Activated CD4-positive, CD25-positive, alpha-beta regulatory T cell treated with anti-CD3 and anti-CD28 coated beads, Interleukin-2, amount 50 U/mL, for 24 hours (primary cell): ENCODE measurements at regions not wholly inside any gene's neighbourhood (a gene's known extent, or its start where the extent isn't known, plus 50 kb on each side); places are given as distances from the start of the nearest gene placed in this dataset.
"Not testable (repeated sequence)": the region's sequence is repeated elsewhere in the genome, so short reads cannot be mapped to it uniquely, and the experiment has no call there.

Experiments used
- ATAC-seq, 2 donors: fragments of 150-1000 bp; cut with Tn5 transposase; one replicate each; pipeline ENCODE4 v1.10.0; 2021; ENCODE audit warnings: mild to moderate bottlenecking in 1 of 2, moderate library complexity in 1 of 2

- ATAC-seq = not testable (repeated sequence)
These were observed 635.0 kb downstream of the C12orf50 start for GRCh38 chr12:87394168-87394567.

- ATAC-seq = no peak
These were observed 640.8 kb downstream of the C12orf50 start for GRCh38 chr12:87388376-87388775.

- ATAC-seq = no peak
These were observed 643.9 kb downstream of the C12orf50 start for GRCh38 chr12:87385322-87385721.

- ATAC-seq = no peak
These were observed 645.0 kb downstream of the C12orf50 start for GRCh38 chr12:87384226-87384625.

- ATAC-seq = no peak
These were observed 645.5 kb downstream of the C12orf50 start for GRCh38 chr12:87383680-87384079.

- no peak for ATAC-seq
These were observed 646.1 kb downstream of the C12orf50 start for GRCh38 chr12:87382959-87383566.

GRCh38 chr12:87382436-87382835 lies 646.8 kb downstream of the C12orf50 start:
- ATAC-seq = no peak

GRCh38 chr12:87381742-87382141 lies 647.5 kb downstream of the C12orf50 start:
- ATAC-seq = no peak

- ATAC-seq = no peak
These were observed 650.7 kb downstream of the C12orf50 start for GRCh38 chr12:87378526-87378925.

- no peak for ATAC-seq
These were observed 652.5 kb downstream of the C12orf50 start for GRCh38 chr12:87376722-87377121.

GRCh38 chr12:87369161-87369560 lies 660.0 kb downstream of the C12orf50 start:
- no peak for ATAC-seq

GRCh38 chr12:87368259-87368658 lies 660.9 kb downstream of the C12orf50 start:
- no peak for ATAC-seq

GRCh38 chr12:87365423-87365822 lies 663.8 kb downstream of the C12orf50 start:
- ATAC-seq = no peak

GRCh38 chr12:87363497-87364084 lies 665.6 kb downstream of the C12orf50 start:
- no peak for ATAC-seq

GRCh38 chr12:87349681-87350080 lies 679.5 kb downstream of the C12orf50 start:
- no peak for ATAC-seq

GRCh38 chr12:87348071-87348470 lies 681.1 kb downstream of the C12orf50 start:
- no peak for ATAC-seq

- no peak for ATAC-seq
These were observed 684.5 kb downstream of the C12orf50 start for GRCh38 chr12:87344699-87345098.

GRCh38 chr12:87338681-87339080 lies 690.5 kb downstream of the C12orf50 start:
- no peak for ATAC-seq

- no peak for ATAC-seq
These were observed 692.3 kb downstream of the C12orf50 start for GRCh38 chr12:87336814-87337336.

- no peak for ATAC-seq
These were observed 696.0 kb downstream of the C12orf50 start for GRCh38 chr12:87332987-87333726.

- not testable (repeated sequence) for ATAC-seq
These were observed 699.1 kb downstream of the C12orf50 start for GRCh38 chr12:87330071-87330555.

- no peak for ATAC-seq
These were observed 699.9 kb downstream of the C12orf50 start for GRCh38 chr12:87329076-87329863.

GRCh38 chr12:87323369-87323768 lies 705.8 kb downstream of the C12orf50 start:
- ATAC-seq = no peak
